HepG2 (cell line): ENCODE measurements at regions not wholly inside any gene's neighbourhood (a gene's known extent, or its start where the extent isn't known, plus 50 kb on each side); places are given as distances from the start of the nearest gene placed in this dataset.

ENCODE experiments used
- ATAC-seq: fragments of 200-7000 bp; cut with Tn5 transposase; 3 replicates; pipeline ENCODE4 v1.9.1; 2020; ENCODE audit warnings: mild to moderate bottlenecking, moderate library complexity
- BruUV-seq: library from RNA; stranded (reverse); fragments of 400-500 nt; replicated peaks from 2 replicates; lab custom pipeline; 2021; lab: Mats Ljungman, UMichigan
- CTCF ChIA-PET: fragments of 300-600 bp; formaldehyde crosslinking; extraction: SDS; loops from one replicate; lab custom pipeline; 2021; ENCODE audit warnings: low total read pairs, inconsistent platforms, low intra/inter-chr PET ratio; lab: Yijun Ruan, JAX
- POLR2A ChIA-PET: fragments of 350-600 bp; sonication (Branson Sonifier 250); formaldehyde crosslinking; loops from one replicate; lab custom pipeline; 2020; ENCODE audit warnings: antibody characterized with exemption, inconsistent platforms; lab: Yijun Ruan, JAX
- DNase-seq: peaks from one replicate; pipeline ENCODE4 v3.0.0-alpha.2; 2015; ENCODE audit warnings: low spot score
- FAIRE-seq: peaks from 3 replicates; lab custom pipeline; 2011; peaks lifted over from hg19 to GRCh38; lab: Jason Lieb, UNC
- H2AFZ ChIP-seq: one replicate; pipeline ENCODE4 v1.6.1; 2011; ENCODE audit warnings: low read length, inconsistent platforms
- H3K27ac ChIP-seq: fragments of 300-600 bp; 3 replicates; pipeline ENCODE4 v1.8.0; 2011; ENCODE audit warnings: mixed run types, mild to moderate bottlenecking, mixed read lengths, low read length, inconsistent platforms; ENCODE audit not compliant: insufficient read depth; ENCODE audit errors: extremely low read length
- H3K27me3 ChIP-seq, 2 experiments: fragments of 200-600 bp in 1 of 2; 2 replicates in 1 of 2; 3 replicates in 1 of 2; pipeline versions ENCODE4 v1.6.0 to v1.8.0; 2011; ENCODE audit warnings: low read length in 2 of 2, mild to moderate bottlenecking in 2 of 2, moderate library complexity in 2 of 2, inconsistent platforms in 1 of 2; ENCODE audit not compliant: insufficient read depth in 2 of 2, control insufficient read depth in 1 of 2
- H3K36me3 ChIP-seq, 2 experiments: fragments of 200-600 bp in 1 of 2; replicated peaks in 1 of 2; 2 replicates in 1 of 2; 3 replicates in 1 of 2; pipeline versions ENCODE4 v1.5.1 to v1.8.0; 2011; ENCODE audit warnings: low read length in 2 of 2, inconsistent platforms in 1 of 2; ENCODE audit not compliant: insufficient read depth in 2 of 2, control insufficient read depth in 1 of 2
- H3K4me1 ChIP-seq: 2 replicates; pipeline ENCODE4 v1.5.1; 2012; ENCODE audit warnings: low read length, inconsistent platforms; ENCODE audit not compliant: insufficient read depth
- H3K4me2 ChIP-seq: 2 replicates; pipeline ENCODE4 v1.6.0; 2011; ENCODE audit warnings: low read depth, low read length, inconsistent platforms
- H3K4me3 ChIP-seq, 3 experiments: fragments of 200-600 bp in 1 of 3; sonication (generic), shearing (Covaris generic) in 1 of 3; replicated peaks in 1 of 3; 2 replicates each; pipeline ENCODE4 v1.5.1; 2011 to 2016; ENCODE audit warnings: low read length in 3 of 3, inconsistent platforms in 2 of 3, low read depth in 2 of 3, mild to moderate bottlenecking in 2 of 3, control low read depth in 1 of 3, mixed read lengths in 1 of 3; ENCODE audit not compliant: insufficient read depth in 1 of 3
- H3K79me2 ChIP-seq: one replicate; pipeline ENCODE4 v1.6.1; 2011; ENCODE audit warnings: low read length, inconsistent platforms; ENCODE audit not compliant: insufficient read depth
- H3K9ac ChIP-seq: 2 replicates; pipeline ENCODE4 v1.6.0; 2011; ENCODE audit warnings: mild to moderate bottlenecking, low read depth, low read length, inconsistent platforms; ENCODE audit not compliant: insufficient read depth
- H3K9me3 ChIP-seq: 2 replicates; pipeline ENCODE4 v1.5.1; 2012; ENCODE audit warnings: mild to moderate bottlenecking, low read length
- H4K20me1 ChIP-seq: 2 replicates; pipeline ENCODE4 v1.6.0; 2011; ENCODE audit warnings: inconsistent platforms, mild to moderate bottlenecking, low read length, moderate library complexity; ENCODE audit not compliant: insufficient read depth
- ATF7 ChIP-seq, 2 experiments: fragments of 450-650 bp in 1 of 2; sonication (generic) in 1 of 2; formaldehyde crosslinking in 1 of 2; IDR thresholded peaks; 2 replicates each; pipeline versions ENCODE4 v1.4.0 to v1.6.1; 2016 to 2020; ENCODE audit warnings: antibody characterized with exemption in 1 of 2, mild to moderate bottlenecking in 1 of 2, missing genetic modification reagents in 1 of 2
- CHD4 ChIP-seq: fragments of 200-600 bp; sonication (generic); IDR thresholded peaks from 2 replicates; pipeline ENCODE4 v1.7.0; 2017; ENCODE audit warnings: mild to moderate bottlenecking, low read length, borderline replicate concordance
- MTA1 ChIP-seq: sonication (generic); formaldehyde crosslinking; IDR thresholded peaks from 2 replicates; pipeline ENCODE4 v1.4.0; 2020; ENCODE audit warnings: missing genetic modification reagents, mild to moderate bottlenecking, borderline replicate concordance
- PLRG1 ChIP-seq: fragments of 450-650 bp; conservative IDR thresholded peaks from 2 replicates; pipeline ENCODE4 v1.6.1; 2016
- ZEB1 ChIP-seq: IDR thresholded peaks from 2 replicates; pipeline ENCODE4 v1.6.1; 2012; ENCODE audit warnings: mild to moderate bottlenecking, low read depth, inconsistent platforms; ENCODE audit not compliant: insufficient replicate concordance
- ZFAT ChIP-seq: sonication (generic); formaldehyde crosslinking; conservative IDR thresholded peaks from 2 replicates; pipeline ENCODE4 v1.8.1; 2023; ENCODE audit warnings: missing genetic modification reagents, inconsistent platforms
- ZFP36 ChIP-seq: fragments of 150-350 bp; IDR thresholded peaks from 2 replicates; pipeline ENCODE4 v1.6.1; 2018; ENCODE audit warnings: borderline replicate concordance, low read length, low read depth; ENCODE audit not compliant: partially characterized antibody
- ZFP36L1 ChIP-seq: sonication (generic); formaldehyde crosslinking; IDR thresholded peaks from 2 replicates; pipeline ENCODE4 v1.8.0; 2022; ENCODE audit warnings: mild to moderate bottlenecking, missing genetic modification reagents, moderate library complexity
- ZFP37 ChIP-seq: sonication (generic); formaldehyde crosslinking; IDR thresholded peaks from 2 replicates; pipeline ENCODE4 v1.4.0; 2020; ENCODE audit warnings: missing genetic modification reagents, borderline replicate concordance
- ZNF614 ChIP-seq: IDR thresholded peaks from 2 replicates; pipeline ENCODE4 v1.6.1; 2018; ENCODE audit warnings: missing biosample characterization, missing genetic modification reagents, inconsistent platforms, borderline replicate concordance
- ZNF720 ChIP-seq: sonication (generic); formaldehyde crosslinking; IDR thresholded peaks from 2 replicates; pipeline ENCODE4 v1.4.0; 2020; ENCODE audit warnings: missing genetic modification reagents
- WGBS: methylation state at CpG from one replicate; pipeline ENCODE4 v1.1.6; 2017; ENCODE audit warnings: low lambda C conversion rate; 5-methylcytosine and 5-hydroxymethylcytosine counted together
- in situ Hi-C: cut with HindIII; loops from 2 replicates; pipeline ENCODE4 v1.10.0; 2017; ENCODE audit warnings: low pct_unique_long_range_greater_than_20kb; ENCODE audit not compliant: extremely low pct_ligation_motif_present
- intact Hi-C: fragments of 100-400 bp; cut with micrococcal nuclease; formaldehyde crosslinking; loops from one replicate; pipeline ENCODE4 v1.10.0; 2022; ENCODE audit not compliant: unreplicated experiment
- TF ChIP-seq, protein P1 (sequence below): sonication (generic); formaldehyde crosslinking; IDR thresholded peaks from 2 replicates; pipeline ENCODE4 v1.5.1; 2020; ENCODE audit warnings: missing genetic modification reagents, mild to moderate bottlenecking, borderline replicate concordance
- TF ChIP-seq, protein P2 (sequence below): IDR thresholded peaks from 2 replicates; pipeline ENCODE4 v1.4.0; 2020; ENCODE audit warnings: mild to moderate bottlenecking, missing genetic modification reagents

DNA sequence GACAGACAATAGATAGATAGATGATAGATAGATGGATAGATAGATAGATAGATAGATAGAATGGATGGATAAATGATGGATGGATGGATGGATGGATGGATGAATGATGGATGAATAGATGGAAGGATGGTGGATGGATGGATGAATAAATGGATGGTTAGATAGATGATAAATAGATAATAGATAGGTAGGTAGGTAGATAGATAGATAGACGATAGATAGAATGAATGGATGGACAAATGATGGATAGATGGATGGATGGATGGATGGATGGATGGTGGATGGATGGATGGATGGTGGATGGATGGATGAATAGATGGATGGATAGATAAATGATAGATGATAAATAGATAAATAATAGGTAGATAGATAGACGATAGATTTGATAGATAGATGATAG, 287.4 kb downstream of the CRLF2 start:
- Histone ChIP-seq H3K4me3 (no peak overlapping the region), H3K27ac (no peak overlapping the region), H3K9me3 (no peaks in the 10 kb centered on the region), H3K79me2 (no peaks in the 10 kb centered on the region), H3K27me3 (peaks cover 0 to 5% of the 10 kb centered on the region in 2 experiments; a peak in 2 of 5 replicates), H3K4me2 (no peak overlapping the region), H4K20me1 (no peaks in the 10 kb centered on the region), H3K36me3 (no peaks in the 10 kb centered on the region), H3K9ac (no peak overlapping the region), H3K4me1 (no peaks in the 10 kb centered on the region), H2AFZ (no peak overlapping the region)
- FAIRE-seq: no peak
- BruUV-seq: no TSS peak
- CTCF ChIA-PET: no interaction called here
- WGBS: 3% methylated on average over 2 of the region's 2 CpGs
- POLR2A ChIA-PET: no interaction called here
- no peak for TF ChIP-seq MTA1 (CRISPR knock-in tag)
- no peak for TF ChIP-seq CHD4
- TF ChIP-seq ATF7 (IDR thresholded peaks at IDR 0.05): no peak
- no peak for TF ChIP-seq ATF7 (CRISPR knock-in tag; IDR thresholded peaks at IDR 0.05)
- TF ChIP-seq, protein P1, sequence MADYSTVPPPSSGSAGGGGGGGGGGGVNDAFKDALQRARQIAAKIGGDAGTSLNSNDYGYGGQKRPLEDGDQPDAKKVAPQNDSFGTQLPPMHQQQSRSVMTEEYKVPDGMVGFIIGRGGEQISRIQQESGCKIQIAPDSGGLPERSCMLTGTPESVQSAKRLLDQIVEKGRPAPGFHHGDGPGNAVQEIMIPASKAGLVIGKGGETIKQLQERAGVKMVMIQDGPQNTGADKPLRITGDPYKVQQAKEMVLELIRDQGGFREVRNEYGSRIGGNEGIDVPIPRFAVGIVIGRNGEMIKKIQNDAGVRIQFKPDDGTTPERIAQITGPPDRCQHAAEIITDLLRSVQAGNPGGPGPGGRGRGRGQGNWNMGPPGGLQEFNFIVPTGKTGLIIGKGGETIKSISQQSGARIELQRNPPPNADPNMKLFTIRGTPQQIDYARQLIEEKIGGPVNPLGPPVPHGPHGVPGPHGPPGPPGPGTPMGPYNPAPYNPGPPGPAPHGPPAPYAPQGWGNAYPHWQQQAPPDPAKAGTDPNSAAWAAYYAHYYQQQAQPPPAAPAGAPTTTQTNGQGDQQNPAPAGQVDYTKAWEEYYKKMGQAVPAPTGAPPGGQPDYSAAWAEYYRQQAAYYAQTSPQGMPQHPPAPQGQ (CRISPR knock-in tag): no peak
- TF ChIP-seq ZNF720 (CRISPR knock-in tag): no peak
- no peak for TF ChIP-seq PLRG1
- no peak for TF ChIP-seq ZFP37 (CRISPR knock-in tag)
- ATAC-seq: no peak
- DNase-seq: no peak
- in situ Hi-C loops (no loop called here), intact Hi-C loops (no loop called here)

DNA sequence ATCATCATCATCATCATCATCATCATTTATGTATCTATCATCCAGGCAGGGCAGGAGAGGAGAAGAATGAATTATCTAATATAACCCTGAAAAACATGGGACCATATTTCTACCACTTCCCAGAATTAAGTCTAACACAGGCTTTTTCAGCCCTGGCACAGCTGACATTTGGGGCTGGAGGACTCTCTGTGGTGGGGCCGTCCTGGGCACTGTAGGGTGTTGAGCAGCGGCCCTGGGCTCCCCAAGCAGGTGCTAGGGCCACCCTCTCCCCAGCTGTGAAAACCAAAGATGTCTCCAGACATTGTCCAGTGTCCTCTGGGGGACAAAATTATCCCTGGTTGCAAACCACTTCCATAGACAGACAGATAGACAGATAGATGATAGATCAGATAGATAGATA, 288.4 kb downstream of the CRLF2 start:
- no peaks in the 10 kb centered on the region for H3K4me1 ChIP-seq
- H3K9ac ChIP-seq: no peak overlapping the region
- ATAC-seq (no peak), DNase-seq (no peak), FAIRE-seq (no peak)
- POLR2A ChIA-PET: no interaction called here
- intact Hi-C loops: no loop called here
- WGBS: 3% methylated on average over 2 of the region's 2 CpGs
- no TSS peak for BruUV-seq
- H3K36me3 ChIP-seq: no peaks in the 10 kb centered on the region
- no peaks in the 10 kb centered on the region for H4K20me1 ChIP-seq
- H3K4me2 ChIP-seq: no peak overlapping the region
- H3K27me3 ChIP-seq: peaks cover 0 to 6% of the 10 kb centered on the region in 2 experiments; a peak in 2 of 5 replicates
- CTCF ChIA-PET: no interaction called here
- H3K4me3 ChIP-seq: no peak overlapping the region
- in situ Hi-C loops: no loop called here
- no peak overlapping the region for H3K27ac ChIP-seq
- no peaks in the 10 kb centered on the region for H3K9me3 ChIP-seq
- H2AFZ ChIP-seq: no peak overlapping the region
- no peaks in the 10 kb centered on the region for H3K79me2 ChIP-seq
- TF ChIP-seq ZEB1 (no peak), ZFAT (CRISPR knock-in tag) (no peak), ZFP36L1 (CRISPR knock-in tag) (no peak), ZFP36 (no peak), ZNF614 (CRISPR knock-in tag) (no peak)
- TF ChIP-seq, protein P2, sequence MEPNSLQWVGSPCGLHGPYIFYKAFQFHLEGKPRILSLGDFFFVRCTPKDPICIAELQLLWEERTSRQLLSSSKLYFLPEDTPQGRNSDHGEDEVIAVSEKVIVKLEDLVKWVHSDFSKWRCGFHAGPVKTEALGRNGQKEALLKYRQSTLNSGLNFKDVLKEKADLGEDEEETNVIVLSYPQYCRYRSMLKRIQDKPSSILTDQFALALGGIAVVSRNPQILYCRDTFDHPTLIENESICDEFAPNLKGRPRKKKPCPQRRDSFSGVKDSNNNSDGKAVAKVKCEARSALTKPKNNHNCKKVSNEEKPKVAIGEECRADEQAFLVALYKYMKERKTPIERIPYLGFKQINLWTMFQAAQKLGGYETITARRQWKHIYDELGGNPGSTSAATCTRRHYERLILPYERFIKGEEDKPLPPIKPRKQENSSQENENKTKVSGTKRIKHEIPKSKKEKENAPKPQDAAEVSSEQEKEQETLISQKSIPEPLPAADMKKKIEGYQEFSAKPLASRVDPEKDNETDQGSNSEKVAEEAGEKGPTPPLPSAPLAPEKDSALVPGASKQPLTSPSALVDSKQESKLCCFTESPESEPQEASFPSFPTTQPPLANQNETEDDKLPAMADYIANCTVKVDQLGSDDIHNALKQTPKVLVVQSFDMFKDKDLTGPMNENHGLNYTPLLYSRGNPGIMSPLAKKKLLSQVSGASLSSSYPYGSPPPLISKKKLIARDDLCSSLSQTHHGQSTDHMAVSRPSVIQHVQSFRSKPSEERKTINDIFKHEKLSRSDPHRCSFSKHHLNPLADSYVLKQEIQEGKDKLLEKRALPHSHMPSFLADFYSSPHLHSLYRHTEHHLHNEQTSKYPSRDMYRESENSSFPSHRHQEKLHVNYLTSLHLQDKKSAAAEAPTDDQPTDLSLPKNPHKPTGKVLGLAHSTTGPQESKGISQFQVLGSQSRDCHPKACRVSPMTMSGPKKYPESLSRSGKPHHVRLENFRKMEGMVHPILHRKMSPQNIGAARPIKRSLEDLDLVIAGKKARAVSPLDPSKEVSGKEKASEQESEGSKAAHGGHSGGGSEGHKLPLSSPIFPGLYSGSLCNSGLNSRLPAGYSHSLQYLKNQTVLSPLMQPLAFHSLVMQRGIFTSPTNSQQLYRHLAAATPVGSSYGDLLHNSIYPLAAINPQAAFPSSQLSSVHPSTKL (CRISPR knock-in tag): no peak
